ENCODE measurements at regions not wholly inside any gene's neighbourhood (a gene's known extent, or its start where the extent isn't known, plus 50 kb on each side); places are given as distances from the start of the nearest gene placed in this dataset.

- Histone ChIP-seq H3K9ac (ENCODE audit: insufficient read depth, low read length, poor library complexity, severe bottlenecking) (no peak overlapping the region), H4K20me1 (ENCODE audit: insufficient read depth, low read length) (no peaks in the 10 kb centered on the region), H3K4me1 (ENCODE audit: control insufficient read depth in 1 of 2, insufficient read depth in 2 of 2, low read length in 2 of 2) (no peaks in the 10 kb centered on the region), H3K36me3 (replicated peaks in 1 of 2; ENCODE audit: control insufficient read depth in 1 of 2, insufficient read depth in 2 of 2, low read length in 2 of 2) (no peaks in the 10 kb centered on the region), H3K79me2 (ENCODE audit: insufficient read depth, low read length) (no peaks in the 10 kb centered on the region), H3K27ac (ENCODE audit: low read depth in 1 of 2, low read length in 2 of 2) (no peak overlapping the region), H3K4me2 (replicated peaks; ENCODE audit: extremely low read depth, low read length, poor library complexity, severe bottlenecking) (no peak overlapping the region), H3K27me3 (ENCODE audit: control insufficient read depth in 2 of 2, insufficient read depth in 2 of 2, low read length in 2 of 2) (no peaks in the 10 kb centered on the region), H2AFZ (ENCODE audit: insufficient read depth, low read depth, low read length, poor library complexity, severe bottlenecking) (peak overlapping the region; percentile 33), H3K9me3 (replicated peaks in 1 of 2; ENCODE audit: control insufficient read depth in 1 of 2, insufficient read depth in 1 of 2, low read length in 2 of 2) (peaks cover 0 to 3% of the 10 kb centered on the region in 2 donors), H3K4me3 (replicated peaks in 1 of 3; ENCODE audit: low read depth in 2 of 3, low read length in 3 of 3) (no peak overlapping the region)
- peak overlapping the region in 1 of 7 donors; percentile 78 for H3K27ac Mint-ChIP-seq
- 38% methylated on average over 13 of the region's 16 CpGs for whole genome bisulfite sequencing (ENCODE audit: insufficient coverage)
- H3K36me3 Mint-ChIP-seq = no peaks in the 10 kb centered on the region
- DNase-seq = no peak
- TF ChIP-seq CTCF (IDR thresholded peaks at IDR 0.05) = no peak
- H3K27me3 Mint-ChIP-seq (ENCODE audit: low read depth in 3 of 3) = no peaks in the 10 kb centered on the region
- H3K4me1 Mint-ChIP-seq = peaks cover 12% of the 10 kb centered on the region
- intact Hi-C loops (cut with micrococcal nuclease) = no loop called here
- H3K4me3 Mint-ChIP-seq = no peak overlapping the region
- H3K9me3 Mint-ChIP-seq = peaks cover 5 to 15% (median 6%) of the 10 kb centered on the region in 7 donors
These were observed 244.4 kb downstream of the HS3ST3B1 start for GRCh38 chr17:14545156-14545906.

- Mint-ChIP-seq H3K4me1 (peaks cover 11% of the 10 kb centered on the region), H3K9me3 (peaks cover under 1 to 13% (median 8%) of the 10 kb centered on the region in 7 donors), H3K4me3 (no peak overlapping the region), H3K36me3 (no peaks in the 10 kb centered on the region), H3K27ac (no peak overlapping the region), H3K27me3 (ENCODE audit: low read depth in 3 of 3) (no peaks in the 10 kb centered on the region)
- H3K9ac ChIP-seq (ENCODE audit: insufficient read depth, low read length, poor library complexity, severe bottlenecking) = no peak overlapping the region
- 48% methylated on average over 2 of the region's 2 CpGs for WGBS (ENCODE audit: insufficient coverage)
- H3K27ac ChIP-seq (ENCODE audit: low read depth in 1 of 2, low read length in 2 of 2) = no peak overlapping the region
- no peaks in the 10 kb centered on the region for H3K79me2 ChIP-seq (ENCODE audit: insufficient read depth, low read length)
- intact Hi-C loops (cut with micrococcal nuclease) = no loop called here
- no peak for DNase-seq
- H2AFZ ChIP-seq (ENCODE audit: insufficient read depth, low read depth, low read length, poor library complexity, severe bottlenecking) = no peak overlapping the region
- H3K9me3 ChIP-seq (replicated peaks in 1 of 2; ENCODE audit: control insufficient read depth in 1 of 2, insufficient read depth in 1 of 2, low read length in 2 of 2) = no peaks in the 10 kb centered on the region
- no peak overlapping the region for H3K4me3 ChIP-seq (replicated peaks in 1 of 3; ENCODE audit: low read depth in 2 of 3, low read length in 3 of 3)
- no peaks in the 10 kb centered on the region for H4K20me1 ChIP-seq (ENCODE audit: insufficient read depth, low read length)
- no peaks in the 10 kb centered on the region for H3K4me1 ChIP-seq (ENCODE audit: control insufficient read depth in 1 of 2, insufficient read depth in 2 of 2, low read length in 2 of 2)
- no peak for TF ChIP-seq CTCF (IDR thresholded peaks at IDR 0.05)
- H3K27me3 ChIP-seq (ENCODE audit: control insufficient read depth in 2 of 2, insufficient read depth in 2 of 2, low read length in 2 of 2) = no peaks in the 10 kb centered on the region
- no peak overlapping the region for H3K4me2 ChIP-seq (replicated peaks; ENCODE audit: extremely low read depth, low read length, poor library complexity, severe bottlenecking)
- H3K36me3 ChIP-seq (replicated peaks in 1 of 2; ENCODE audit: control insufficient read depth in 1 of 2, insufficient read depth in 2 of 2, low read length in 2 of 2) = no peaks in the 10 kb centered on the region
These were observed 240.8 kb downstream of the HS3ST3B1 start for GRCh38 chr17:14541714-14542113.
